H1 (cell line): ENCODE measurements at regions not wholly inside any gene's neighbourhood (a gene's known extent, or its start where the extent isn't known, plus 50 kb on each side); places are given as distances from the start of the nearest gene placed in this dataset.

Source experiments
- ASH2L ChIP-seq: fragments of 200-600, 300-600 bp; sonication (generic); IDR thresholded peaks from one replicate; pipeline ENCODE4 v1.7.1; 2017; ENCODE audit warnings: low read length
- POLR2A ChIP-seq, 2 experiments: IDR thresholded peaks; 1 replicate in 1 of 2; 2 replicates in 1 of 2; pipeline ENCODE4 v1.6.1; 2011; ENCODE audit warnings: low read depth in 2 of 2, low read length in 2 of 2, mild to moderate bottlenecking in 2 of 2; ENCODE audit errors: control extremely low read depth in 1 of 2
- POLR2AphosphoS5 ChIP-seq: IDR thresholded peaks from 2 replicates; pipeline ENCODE4 v1.6.1; 2011; ENCODE audit warnings: low read depth, low read length
- SIN3A ChIP-seq, 2 experiments: IDR thresholded peaks in 1 of 2; conservative IDR thresholded peaks in 1 of 2; 2 replicates each; pipeline ENCODE4 v1.6.1; 2011 to 2012; ENCODE audit warnings: low read length in 2 of 2, improper control_type of control experiment in 1 of 2, low read depth in 1 of 2, mild to moderate bottlenecking in 1 of 2
- TCF12 ChIP-seq: IDR thresholded peaks from 2 replicates; pipeline ENCODE4 v1.6.1; 2011; ENCODE audit warnings: low read depth, mild to moderate bottlenecking, low read length
- TEAD4 ChIP-seq: IDR thresholded peaks from 2 replicates; pipeline ENCODE4 v1.6.1; 2012; ENCODE audit warnings: low read depth, low read length, inconsistent platforms, mixed read lengths
- TF ChIP-seq, protein P1 (sequence below), 3 experiments: IDR thresholded peaks; 1 replicate in 2 of 3; 2 replicates in 1 of 3; pipeline versions ENCODE4 v1.5.1 to v1.6.1; 2011; ENCODE audit warnings: low read length in 3 of 3, mild to moderate bottlenecking in 3 of 3, inconsistent platforms in 2 of 3, low read depth in 1 of 3, moderate library complexity in 1 of 3; ENCODE audit not compliant: insufficient read depth in 1 of 3; ENCODE audit errors: control extremely low read depth in 1 of 3
- TF ChIP-seq, protein P2 (sequence below): IDR thresholded peaks from 2 replicates; pipeline ENCODE4 v1.6.1; 2011; ENCODE audit warnings: low read depth, mild to moderate bottlenecking, low read length; ENCODE audit not compliant: insufficient read depth

DNA sequence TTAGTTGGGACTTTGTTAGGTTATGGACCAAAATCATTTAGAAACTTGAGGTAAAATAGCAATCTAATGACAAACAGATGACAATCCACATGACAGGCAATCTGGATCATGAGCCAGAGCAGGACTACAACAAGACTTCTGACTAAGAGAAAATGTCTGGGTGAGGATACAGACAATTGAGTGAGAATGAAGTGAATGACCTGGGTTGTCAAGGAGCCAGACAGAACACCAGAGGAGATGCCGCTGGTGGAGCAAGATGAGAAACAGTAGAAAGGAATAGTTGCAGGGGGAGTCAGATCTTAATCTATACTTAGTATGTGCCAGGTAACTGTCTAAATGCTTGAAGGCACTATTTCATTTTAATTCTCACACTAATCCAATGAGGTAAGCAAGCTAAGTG lies 277.8 kb downstream of the PRELID2 start:
- TF ChIP-seq TEAD4: no peak
- TF ChIP-seq POLR2A (IDR thresholded peaks at IDR 0.05; ENCODE audit: control extremely low read depth in 1 of 2, low read depth in 2 of 2, low read length in 2 of 2): no peak
- no peak for TF ChIP-seq SIN3A (conservative IDR thresholded peaks at IDR 0.05 in 1 of 2, IDR thresholded peaks at IDR 0.05 in 1 of 2; ENCODE audit: low read depth in 1 of 2, low read length in 2 of 2)
- no peak for TF ChIP-seq TCF12
- TF ChIP-seq, protein P1, sequence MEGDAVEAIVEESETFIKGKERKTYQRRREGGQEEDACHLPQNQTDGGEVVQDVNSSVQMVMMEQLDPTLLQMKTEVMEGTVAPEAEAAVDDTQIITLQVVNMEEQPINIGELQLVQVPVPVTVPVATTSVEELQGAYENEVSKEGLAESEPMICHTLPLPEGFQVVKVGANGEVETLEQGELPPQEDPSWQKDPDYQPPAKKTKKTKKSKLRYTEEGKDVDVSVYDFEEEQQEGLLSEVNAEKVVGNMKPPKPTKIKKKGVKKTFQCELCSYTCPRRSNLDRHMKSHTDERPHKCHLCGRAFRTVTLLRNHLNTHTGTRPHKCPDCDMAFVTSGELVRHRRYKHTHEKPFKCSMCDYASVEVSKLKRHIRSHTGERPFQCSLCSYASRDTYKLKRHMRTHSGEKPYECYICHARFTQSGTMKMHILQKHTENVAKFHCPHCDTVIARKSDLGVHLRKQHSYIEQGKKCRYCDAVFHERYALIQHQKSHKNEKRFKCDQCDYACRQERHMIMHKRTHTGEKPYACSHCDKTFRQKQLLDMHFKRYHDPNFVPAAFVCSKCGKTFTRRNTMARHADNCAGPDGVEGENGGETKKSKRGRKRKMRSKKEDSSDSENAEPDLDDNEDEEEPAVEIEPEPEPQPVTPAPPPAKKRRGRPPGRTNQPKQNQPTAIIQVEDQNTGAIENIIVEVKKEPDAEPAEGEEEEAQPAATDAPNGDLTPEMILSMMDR (IDR thresholded peaks at IDR 0.05; ENCODE audit: control extremely low read depth in 1 of 3, insufficient read depth in 1 of 3, low read depth in 1 of 3, low read length in 3 of 3): no peak
- TF ChIP-seq, protein P2, sequence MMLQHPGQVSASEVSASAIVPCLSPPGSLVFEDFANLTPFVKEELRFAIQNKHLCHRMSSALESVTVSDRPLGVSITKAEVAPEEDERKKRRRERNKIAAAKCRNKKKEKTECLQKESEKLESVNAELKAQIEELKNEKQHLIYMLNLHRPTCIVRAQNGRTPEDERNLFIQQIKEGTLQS: no peak
- no peak for TF ChIP-seq POLR2AphosphoS5
- TF ChIP-seq ASH2L: no peak
